ENCODE measurements at regions not wholly inside any gene's neighbourhood (a gene's known extent, or its start where the extent isn't known, plus 50 kb on each side); places are given as distances from the start of the nearest gene placed in this dataset.
A peak's percentile ranks its signal among the peaks of the same experiment; 100 is the strongest.

DNA sequence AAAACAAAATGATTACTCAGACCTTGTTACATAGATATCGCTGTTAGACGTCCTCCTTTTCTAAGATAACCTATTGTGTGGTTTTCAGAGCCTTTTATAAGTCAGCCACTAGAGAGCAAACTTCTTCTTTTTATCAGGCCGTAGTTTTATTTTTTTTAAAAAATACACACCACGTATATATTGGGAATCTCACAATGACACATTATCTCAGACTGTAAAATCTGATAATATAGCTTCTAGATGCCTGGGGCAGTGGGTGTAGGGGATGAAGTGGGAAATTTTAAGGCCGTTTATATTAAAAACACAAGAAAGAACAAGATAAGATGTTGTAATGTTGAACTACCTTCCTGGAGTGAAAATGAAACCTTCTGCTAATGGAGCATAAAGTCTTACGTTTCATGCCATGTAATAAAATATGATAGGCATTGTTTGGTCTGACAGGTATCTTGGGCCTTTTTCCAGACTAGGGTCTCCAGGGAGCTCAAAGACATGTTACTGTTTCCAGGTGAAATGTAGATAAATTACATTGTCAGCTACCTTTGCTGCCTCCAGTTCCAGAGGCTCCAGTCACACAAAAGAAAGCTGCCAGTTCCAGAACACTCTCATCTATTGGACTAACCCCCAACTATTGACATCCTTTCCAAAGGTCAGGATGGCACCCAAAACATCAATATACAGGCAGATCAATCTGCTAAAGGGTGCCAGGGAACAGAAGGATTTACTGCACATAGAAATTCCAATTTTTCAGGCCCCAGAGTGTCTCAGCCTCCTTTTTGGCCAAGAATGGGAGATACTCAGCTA, 130.2 kb upstream of the AKIRIN2 start:
- Histone ChIP-seq H3K27ac (ENCODE audit: low read depth, low read length) (peak overlapping the region; percentile 56), H3K36me3 (ENCODE audit: control insufficient read depth in 2 of 3, insufficient read depth in 3 of 3, low read length in 3 of 3) (no peaks in the 10 kb centered on the region), H3K9me3 (ENCODE audit: control insufficient read depth in 2 of 3, low read length in 3 of 3) (no peaks in the 10 kb centered on the region), H3K4me3 (ENCODE audit: low read length) (peak overlapping the region; percentile 64), H3K4me1 (ENCODE audit: control insufficient read depth in 2 of 2, insufficient read depth in 2 of 2, low read length in 2 of 2) (no peaks in the 10 kb centered on the region), H3K27me3 (ENCODE audit: control insufficient read depth in 2 of 2, insufficient read depth in 2 of 2, low read length in 2 of 2) (no peaks in the 10 kb centered on the region)
- Mint-ChIP-seq H3K27ac (peak overlapping the region; percentile 75 to 95 (median 88)), H3K4me1 (peaks cover 0 to 15% (median 8%) of the 10 kb centered on the region in 7 donors), H3K36me3 (no peaks in the 10 kb centered on the region), H3K4me3 (peak overlapping the region; percentile 69 to 97 (median 89)), H3K27me3 (peaks cover 0 to 12% (median 4%) of the 10 kb centered on the region in 5 donors), H3K9me3 (no peaks in the 10 kb centered on the region)
- DNase-seq (peak in 6 of 9 donors; percentile 12 to 50 (median 29)), ATAC-seq (peak; percentile 81)
- ChIA-PET CTCF (interaction anchor here (0.7 to 2.3 kb wide), 4 partner anchors 893 to 1039 kb away, joined by 3 to 9 read pairs (median 4); no protein-coding TSS in a partner anchor), POLR2A (no interaction called here)
- intact Hi-C loops (cut with micrococcal nuclease): loop anchor here (1.0 to 10.0 kb wide), 7 partner anchors 93 to 1038 kb away; partner anchors contain the start of gene ORC3 (in 1 of the 2)

DNA sequence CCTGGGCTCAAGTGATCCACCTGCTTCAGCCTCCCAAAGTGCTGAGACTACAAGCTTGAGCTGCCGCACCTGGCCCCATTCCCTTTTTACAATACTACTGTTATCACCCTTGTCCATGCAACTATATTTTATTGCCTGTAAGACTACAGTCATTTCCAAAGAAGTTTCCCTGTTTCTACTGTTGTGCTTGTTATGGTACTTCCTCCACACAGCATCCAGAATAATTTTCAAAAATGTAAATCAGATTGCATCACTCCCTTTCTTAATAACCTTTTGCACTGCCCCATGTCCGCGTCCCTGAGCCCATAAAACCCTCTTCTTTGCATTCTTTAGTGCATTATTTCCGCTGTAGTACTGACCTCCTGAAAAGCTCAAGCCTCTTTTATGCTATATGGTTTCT, 128.9 kb upstream of the AKIRIN2 start:
- intact Hi-C loops (cut with micrococcal nuclease): loop anchor here (10.0 kb wide), 2 partner anchors 94 to 436 kb away; no protein-coding TSS in a partner anchor
- Mint-ChIP-seq H3K27me3 (peaks cover 0 to 12% (median 4%) of the 10 kb centered on the region in 5 donors), H3K9me3 (no peaks in the 10 kb centered on the region), H3K27ac (peak overlapping the region in 2 of 9 donors; percentile 15 to 32), H3K4me1 (peaks cover 4 to 21% (median 12%) of the 10 kb centered on the region in 7 donors), H3K36me3 (no peaks in the 10 kb centered on the region), H3K4me3 (peak overlapping the region in 1 of 10 donors; percentile 62)
- Histone ChIP-seq H3K27me3 (ENCODE audit: control insufficient read depth in 2 of 2, insufficient read depth in 2 of 2, low read length in 2 of 2) (no peaks in the 10 kb centered on the region), H3K4me1 (ENCODE audit: control insufficient read depth in 2 of 2, insufficient read depth in 2 of 2, low read length in 2 of 2) (no peaks in the 10 kb centered on the region), H3K9me3 (ENCODE audit: control insufficient read depth in 2 of 3, low read length in 3 of 3) (no peaks in the 10 kb centered on the region), H3K27ac (ENCODE audit: low read depth, low read length) (no peak overlapping the region), H3K36me3 (ENCODE audit: control insufficient read depth in 2 of 3, insufficient read depth in 3 of 3, low read length in 3 of 3) (no peaks in the 10 kb centered on the region), H3K4me3 (ENCODE audit: low read length) (no peak overlapping the region)
- ChIA-PET POLR2A (interaction anchor here (0.6 kb wide), 1 partner anchor 155 kb away, joined by 4 read pairs; no protein-coding TSS in a partner anchor), CTCF (interaction anchor here (0.5 to 2.3 kb wide), 4 partner anchors 10 to 1992 kb away, joined by 3 to 9 read pairs (median 6); no protein-coding TSS in a partner anchor)
- ATAC-seq (no peak), DNase-seq (no peak)

DNA sequence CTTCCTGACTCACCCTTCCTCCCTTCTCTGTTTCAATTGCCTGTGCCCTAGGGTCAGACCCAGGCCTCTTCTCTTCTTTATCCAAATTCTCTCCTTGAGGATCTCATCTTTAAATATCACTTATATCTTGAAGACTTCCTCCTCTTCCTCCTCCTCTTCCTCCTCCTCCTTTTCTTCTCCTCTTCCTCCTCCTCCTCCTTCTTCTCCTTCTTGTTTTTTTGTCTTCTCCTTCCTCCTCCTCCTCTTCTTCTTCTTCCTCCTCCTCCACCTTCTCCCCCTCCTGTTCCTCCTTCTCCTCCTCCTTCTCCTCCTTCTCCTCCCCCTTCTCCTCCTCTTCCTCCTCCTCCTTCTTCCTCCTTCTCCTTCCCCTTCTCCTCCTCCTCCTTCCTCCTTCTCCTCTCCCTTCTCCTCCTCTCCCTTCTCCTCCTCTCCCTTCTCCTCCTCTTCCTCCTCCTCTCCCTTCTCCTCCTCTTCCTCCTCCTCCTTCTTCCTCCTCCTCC, 127.6 kb upstream of the AKIRIN2 start:
- no peaks in the 10 kb centered on the region for H3K36me3 Mint-ChIP-seq
- no peak overlapping the region for H3K4me3 Mint-ChIP-seq
- no peak overlapping the region for H3K4me3 ChIP-seq (ENCODE audit: low read length)
- H3K27me3 Mint-ChIP-seq: peaks cover 0 to 12% (median 7%) of the 10 kb centered on the region in 5 donors
- H3K9me3 Mint-ChIP-seq: peaks cover 0 to 2% (median 0%) of the 10 kb centered on the region in 11 donors
- no peak overlapping the region for H3K27ac ChIP-seq (ENCODE audit: low read depth, low read length)
- peak overlapping the region in 1 of 9 donors; percentile 9 for H3K27ac Mint-ChIP-seq
- ChIA-PET CTCF (no interaction called here), POLR2A (no interaction called here)
- peaks cover 8 to 26% (median 21%) of the 10 kb centered on the region in 7 donors for H3K4me1 Mint-ChIP-seq
- no peaks in the 10 kb centered on the region for H3K36me3 ChIP-seq (ENCODE audit: control insufficient read depth in 2 of 3, insufficient read depth in 3 of 3, low read length in 3 of 3)
- H3K4me1 ChIP-seq (ENCODE audit: control insufficient read depth in 2 of 2, insufficient read depth in 2 of 2, low read length in 2 of 2): no peaks in the 10 kb centered on the region
- DNase-seq: no peak
- ATAC-seq: no peak
- no peaks in the 10 kb centered on the region for H3K27me3 ChIP-seq (ENCODE audit: control insufficient read depth in 2 of 2, insufficient read depth in 2 of 2, low read length in 2 of 2)
- intact Hi-C loops (cut with micrococcal nuclease): loop anchor here (10.0 kb wide), 2 partner anchors 95 to 435 kb away; no protein-coding TSS in a partner anchor
- no peaks in the 10 kb centered on the region for H3K9me3 ChIP-seq (ENCODE audit: control insufficient read depth in 2 of 3, low read length in 3 of 3)

DNA sequence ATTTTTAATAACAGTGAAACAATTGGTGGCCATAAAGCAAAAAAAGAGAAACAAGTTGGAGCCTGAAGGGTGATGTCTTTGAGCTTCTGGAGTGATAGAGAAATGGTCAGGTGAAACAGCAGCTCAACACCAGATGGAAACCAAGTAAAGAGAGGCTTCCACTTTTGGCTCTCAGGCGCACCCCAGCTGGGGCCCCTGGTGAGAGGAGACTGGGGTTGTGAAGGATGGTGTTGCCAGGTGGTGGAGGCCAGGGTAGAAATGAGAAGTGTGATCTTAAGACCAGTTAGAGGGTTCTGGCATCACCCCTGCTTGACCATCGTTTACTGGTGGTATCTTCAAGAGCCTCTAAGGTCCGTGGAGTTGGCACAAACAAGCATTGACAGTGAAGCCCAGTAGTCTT, 126.0 kb upstream of the AKIRIN2 start:
- Histone ChIP-seq H3K4me1 (ENCODE audit: control insufficient read depth in 2 of 2, insufficient read depth in 2 of 2, low read length in 2 of 2) (no peaks in the 10 kb centered on the region), H3K27ac (ENCODE audit: low read depth, low read length) (no peak overlapping the region), H3K36me3 (ENCODE audit: control insufficient read depth in 2 of 3, insufficient read depth in 3 of 3, low read length in 3 of 3) (no peaks in the 10 kb centered on the region), H3K4me3 (ENCODE audit: low read length) (no peak overlapping the region), H3K27me3 (ENCODE audit: control insufficient read depth in 2 of 2, insufficient read depth in 2 of 2, low read length in 2 of 2) (no peaks in the 10 kb centered on the region), H3K9me3 (ENCODE audit: control insufficient read depth in 2 of 3, low read length in 3 of 3) (no peaks in the 10 kb centered on the region)
- Mint-ChIP-seq H3K27me3 (peaks cover 0 to 12% (median 7%) of the 10 kb centered on the region in 5 donors), H3K4me3 (no peak overlapping the region), H3K27ac (no peak overlapping the region), H3K36me3 (no peaks in the 10 kb centered on the region), H3K4me1 (peaks cover 8 to 26% (median 21%) of the 10 kb centered on the region in 7 donors), H3K9me3 (peaks cover 0 to 2% (median 0%) of the 10 kb centered on the region in 11 donors)
- intact Hi-C loops (cut with micrococcal nuclease): no loop called here
- ChIA-PET POLR2A (no interaction called here), CTCF (no interaction called here)
- ATAC-seq (no peak), DNase-seq (no peak)

DNA sequence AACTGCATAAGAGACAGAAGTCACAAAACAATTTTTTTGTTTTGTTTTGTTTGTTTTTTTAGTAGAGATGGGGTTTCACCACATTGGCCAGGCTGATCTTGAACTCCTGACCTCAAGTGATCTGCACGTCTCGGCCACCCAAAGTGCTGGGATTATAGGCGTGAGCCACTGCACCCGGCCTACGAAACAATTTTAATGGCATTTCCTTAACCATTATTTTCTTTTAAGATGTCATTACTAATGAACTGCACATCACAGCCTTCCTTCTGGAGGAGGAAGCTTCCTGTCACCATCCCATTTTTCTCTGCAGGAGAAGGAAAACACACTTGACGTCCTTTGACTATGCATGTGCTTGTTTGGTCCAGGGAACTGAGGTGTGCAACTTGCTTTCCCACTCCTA, 125.3 kb upstream of the AKIRIN2 start:
- ATAC-seq (no peak), DNase-seq (no peak)
- Mint-ChIP-seq H3K27ac (no peak overlapping the region), H3K4me3 (no peak overlapping the region), H3K4me1 (peaks cover 8 to 21% (median 18%) of the 10 kb centered on the region in 7 donors), H3K9me3 (peaks cover 0 to 2% (median 0%) of the 10 kb centered on the region in 11 donors), H3K36me3 (no peaks in the 10 kb centered on the region), H3K27me3 (peaks cover 0 to 12% (median 7%) of the 10 kb centered on the region in 5 donors)
- CTCF ChIA-PET: no interaction called here
- intact Hi-C loops (cut with micrococcal nuclease): no loop called here
- no peak overlapping the region for H3K27ac ChIP-seq (ENCODE audit: low read depth, low read length)
- POLR2A ChIA-PET: no interaction called here
- H3K4me1 ChIP-seq (ENCODE audit: control insufficient read depth in 2 of 2, insufficient read depth in 2 of 2, low read length in 2 of 2): no peaks in the 10 kb centered on the region
- no peaks in the 10 kb centered on the region for H3K27me3 ChIP-seq (ENCODE audit: control insufficient read depth in 2 of 2, insufficient read depth in 2 of 2, low read length in 2 of 2)
- H3K4me3 ChIP-seq (ENCODE audit: low read length): no peak overlapping the region
- H3K9me3 ChIP-seq (ENCODE audit: control insufficient read depth in 2 of 3, low read length in 3 of 3): no peaks in the 10 kb centered on the region
- no peaks in the 10 kb centered on the region for H3K36me3 ChIP-seq (ENCODE audit: control insufficient read depth in 2 of 3, insufficient read depth in 3 of 3, low read length in 3 of 3)

DNA sequence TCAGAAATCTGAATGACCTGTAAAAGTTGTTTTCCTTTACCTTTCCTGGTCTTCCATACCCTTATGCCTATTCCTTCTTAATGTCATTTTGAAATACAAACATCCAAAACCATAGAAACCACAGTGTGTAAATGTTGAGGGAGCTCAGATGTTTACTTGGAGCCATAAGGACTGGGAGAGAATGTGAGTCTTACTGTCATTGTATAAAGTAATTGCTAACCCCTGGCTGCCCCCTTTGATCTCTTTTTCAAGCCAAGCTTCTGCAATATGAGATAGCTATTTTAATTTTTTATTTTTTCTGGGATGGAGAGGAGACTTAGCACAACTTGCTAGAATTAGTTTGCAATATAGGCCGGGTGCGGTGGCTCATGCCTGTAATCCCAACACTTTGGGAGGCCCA, 124.4 kb upstream of the AKIRIN2 start:
- intact Hi-C loops (cut with micrococcal nuclease): no loop called here
- Mint-ChIP-seq H3K27me3 (peaks cover 0 to 12% (median 7%) of the 10 kb centered on the region in 5 donors), H3K27ac (peak overlapping the region in 1 of 9 donors; percentile 45), H3K4me1 (peaks cover 8 to 16% (median 14%) of the 10 kb centered on the region in 7 donors), H3K9me3 (peaks cover 0 to 2% (median 0%) of the 10 kb centered on the region in 11 donors), H3K36me3 (no peaks in the 10 kb centered on the region), H3K4me3 (no peak overlapping the region)
- Histone ChIP-seq H3K27ac (ENCODE audit: low read depth, low read length) (no peak overlapping the region), H3K4me3 (ENCODE audit: low read length) (no peak overlapping the region), H3K9me3 (ENCODE audit: control insufficient read depth in 2 of 3, low read length in 3 of 3) (no peaks in the 10 kb centered on the region), H3K4me1 (ENCODE audit: control insufficient read depth in 2 of 2, insufficient read depth in 2 of 2, low read length in 2 of 2) (no peaks in the 10 kb centered on the region), H3K36me3 (ENCODE audit: control insufficient read depth in 2 of 3, insufficient read depth in 3 of 3, low read length in 3 of 3) (no peaks in the 10 kb centered on the region), H3K27me3 (ENCODE audit: control insufficient read depth in 2 of 2, insufficient read depth in 2 of 2, low read length in 2 of 2) (no peaks in the 10 kb centered on the region)
- DNase-seq (no peak), ATAC-seq (no peak)
- ChIA-PET CTCF (no interaction called here), POLR2A (no interaction called here)
